Right lobe of liver (tissue), 6 donors: ENCODE measurements at regions not wholly inside any gene's neighbourhood (a gene's known extent, or its start where the extent isn't known, plus 50 kb on each side); places are given as distances from the start of the nearest gene placed in this dataset.
A peak's percentile ranks its signal among the peaks of the same experiment; 100 is the strongest.

Source experiments
- ATAC-seq, 4 donors: fragments of 200-7000 bp; cut with Tn5 transposase; one replicate each; pipeline ENCODE4 v1.9.1; 2020; ENCODE audit warnings: mild to moderate bottlenecking in 4 of 4, moderate library complexity in 4 of 4
- DNase-seq, 3 donors: peaks; one replicate each; pipeline ENCODE4 v3.0.0-alpha.2; 2020
- H3K27ac ChIP-seq, 3 donors: fragments of 200-600 bp; one replicate each; pipeline ENCODE4 v1.8.0; 2022
- H3K27me3 ChIP-seq, 2 donors: fragments of 200-600 bp; one replicate each; pipeline ENCODE4 v1.8.0; 2022
- H3K36me3 ChIP-seq, 4 donors: fragments of 200-600 bp; sonication (generic) in 1 of 4; one replicate each; pipeline versions ENCODE4 v1.5.1 to v1.8.0; 2017 to 2022; ENCODE audit warnings: control low read depth in 1 of 4
- H3K4me1 ChIP-seq, 4 donors: fragments of 200-600 bp; sonication (generic) in 1 of 4; one replicate each; pipeline versions ENCODE4 v1.5.1 to v1.8.0; 2017 to 2022; ENCODE audit warnings: control low read depth in 1 of 4
- H3K4me3 ChIP-seq, 3 donors: fragments of 200-600 bp; one replicate each; pipeline ENCODE4 v1.8.0; 2022
- H3K9me3 ChIP-seq, 4 donors: fragments of 200-600 bp; sonication (generic) in 1 of 4; one replicate each; pipeline versions ENCODE4 v1.5.1 to v1.8.0; 2017 to 2022; ENCODE audit warnings: control low read depth in 1 of 4
- CTCF ChIP-seq, 4 donors: fragments of 200-600 bp in 3 of 4; fragments of 450-650 bp in 1 of 4; IDR thresholded peaks; one replicate each; pipeline versions ENCODE4 v1.5.1 to v1.8.0; 2016 to 2022; ENCODE audit warnings: antibody characterized with exemption in 4 of 4, mild to moderate bottlenecking in 2 of 4
- POLR2A ChIP-seq: fragments of 450-650 bp; IDR thresholded peaks from one replicate; pipeline ENCODE4 v1.6.1; 2017; ENCODE audit warnings: antibody characterized with exemption, mild to moderate bottlenecking
- WGBS: methylation state at CpG from one replicate; pipeline ENCODE4 v1.1.6; 2018; ENCODE audit warnings: low coverage, low lambda C conversion rate; ENCODE audit not compliant: insufficient coverage; ENCODE audit errors: missing lambda C conversion rate; 5-methylcytosine and 5-hydroxymethylcytosine counted together
- intact Hi-C, 2 donors: fragments of 100-400 bp; cut with DNase I; formaldehyde crosslinking; loops; one replicate each; pipeline versions ENCODE4 v1.11.2 to v1.14.1; 2022
- donor health status: DM: no; HTN: yes; CAD: no.
- donor health status: DM: no; HTN: no; CAD: no.
- donor health status: DM: no; HTN: no; CAD: no.
- donor health status: DM: no; HTN: yes; CAD: no.
- donor health status: DM: no; HTN: yes; CAD: no.

GRCh38 chr3:102979682-102980354 is 545.0 kb downstream of the ZPLD1 start:
- Histone ChIP-seq H3K36me3 (no peaks in the 10 kb centered on the region), H3K9me3 (no peaks in the 10 kb centered on the region), H3K4me1 (no peaks in the 10 kb centered on the region), H3K27me3 (no peaks in the 10 kb centered on the region), H3K27ac (no peak overlapping the region), H3K4me3 (no peak overlapping the region)
- intact Hi-C loops = no loop called here
- TF ChIP-seq CTCF (IDR thresholded peaks at IDR 0.05) (no peak), POLR2A (no peak)
- 38% methylated on average over 3 of the region's 4 CpGs for WGBS
- ATAC-seq = peak; percentile 28 to 91 (median 48)
- peak in 1 of 3 donors; percentile 40 for DNase-seq

GRCh38 chr3:102980355-102980696 is 545.5 kb downstream of the ZPLD1 start:
- no peak for ATAC-seq
- WGBS = 29% methylated on average over 1 of the region's 1 CpG

GRCh38 chr3:103002425-103003176 is 567.8 kb downstream of the ZPLD1 start:
- no peak for DNase-seq
- no peak overlapping the region for H3K4me3 ChIP-seq

More at GRCh38 chr3:102980355-102980696, 545.5 kb downstream of the ZPLD1 start:
- H3K4me1 ChIP-seq = no peaks in the 10 kb centered on the region
- H3K9me3 ChIP-seq = no peaks in the 10 kb centered on the region
- TF ChIP-seq POLR2A (no peak), CTCF (IDR thresholded peaks at IDR 0.05) (no peak)
- no peak overlapping the region for H3K27ac ChIP-seq
- H3K27me3 ChIP-seq = no peaks in the 10 kb centered on the region
- H3K4me3 ChIP-seq = no peak overlapping the region
- no peaks in the 10 kb centered on the region for H3K36me3 ChIP-seq
- intact Hi-C loops = no loop called here
- DNase-seq = no peak

DNA sequence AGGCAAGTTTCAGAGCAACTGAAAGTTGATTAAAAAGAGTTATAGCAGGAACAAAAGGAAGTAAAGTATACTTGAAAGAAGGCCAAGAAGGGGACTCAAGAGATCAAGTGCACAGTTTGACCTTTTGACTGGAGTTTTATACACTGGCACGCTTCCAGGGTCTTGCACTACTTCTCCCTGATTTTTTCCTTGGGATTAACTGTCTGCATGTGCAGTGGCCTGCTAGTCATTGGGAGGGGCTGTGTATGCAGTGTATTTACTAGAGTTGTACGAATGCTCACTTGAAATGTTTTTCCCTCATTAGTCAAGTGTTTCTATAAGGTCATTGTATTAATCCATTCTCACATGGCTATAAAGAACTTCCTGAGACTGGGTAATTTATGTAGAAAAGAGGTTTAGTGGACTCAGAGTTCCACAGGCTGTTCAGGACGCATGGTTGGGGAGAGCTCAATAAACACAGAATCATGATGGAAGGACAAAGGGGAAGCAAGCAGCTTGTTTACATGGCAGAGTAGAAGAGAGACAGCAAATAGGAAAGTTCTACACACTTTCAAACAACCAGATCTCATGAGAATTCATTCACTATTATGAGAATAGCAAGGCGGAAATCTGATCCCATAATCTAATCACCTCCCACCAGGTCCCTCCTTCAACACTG is 571.8 kb downstream of the ZPLD1 start:
- Histone ChIP-seq H3K4me1 (no peaks in the 10 kb centered on the region), H3K36me3 (no peaks in the 10 kb centered on the region), H3K9me3 (no peaks in the 10 kb centered on the region), H3K4me3 (no peak overlapping the region), H3K27ac (no peak overlapping the region), H3K27me3 (no peaks in the 10 kb centered on the region)
- intact Hi-C loops = no loop called here
- ATAC-seq = no peak
- TF ChIP-seq CTCF (IDR thresholded peaks at IDR 0.05) (no peak), POLR2A (no peak)
- no peak for DNase-seq
- 48% methylated on average over 4 of the region's 4 CpGs for WGBS

More at GRCh38 chr3:103002425-103003176, 567.8 kb downstream of the ZPLD1 start:
- no peaks in the 10 kb centered on the region for H3K4me1 ChIP-seq
- intact Hi-C loops = no loop called here
- WGBS = 53% methylated on average over 6 of the region's 6 CpGs
- no peaks in the 10 kb centered on the region for H3K36me3 ChIP-seq
- H3K27me3 ChIP-seq = no peaks in the 10 kb centered on the region
- ATAC-seq = no peak
- H3K9me3 ChIP-seq = no peaks in the 10 kb centered on the region
- no peak for TF ChIP-seq CTCF (IDR thresholded peaks at IDR 0.05)
- TF ChIP-seq POLR2A = no peak
- H3K27ac ChIP-seq = no peak overlapping the region
